HAP-1 (cell line): ENCODE measurements at regions not wholly inside any gene's neighbourhood (a gene's known extent, or its start where the extent isn't known, plus 50 kb on each side); places are given as distances from the start of the nearest gene placed in this dataset.
"Not testable (repeated sequence)": the region's sequence is repeated elsewhere in the genome, so short reads cannot be mapped to it uniquely, and the experiment has no call there.

ENCODE experiments used
- DNase-seq, 2 experiments: peaks; one replicate each; pipeline ENCODE4 v3.0.0-alpha.2; 2016 to 2020; ENCODE audit warnings: low spot score in 2 of 2
- H3K27me3 ChIP-seq: fragments of 250-450 bp; sonication (Bioruptor Pico); 2 replicates; pipeline ENCODE4 v1.5.1; 2020; ENCODE audit warnings: low read depth, mild to moderate bottlenecking, moderate library complexity
- H3K36me3 ChIP-seq: fragments of 250-450 bp; sonication (Bioruptor Pico); replicated peaks from 2 replicates; pipeline ENCODE4 v1.5.1; 2020; ENCODE audit warnings: mild to moderate bottlenecking
- H3K4me1 ChIP-seq: fragments of 250-450 bp; sonication (Bioruptor Pico); 2 replicates; pipeline ENCODE4 v1.5.1; 2020; ENCODE audit warnings: mild to moderate bottlenecking
- H3K4me3 ChIP-seq: fragments of 250-450 bp; sonication (Bioruptor Pico); 2 replicates; pipeline ENCODE4 v1.5.1; 2020; ENCODE audit warnings: mild to moderate bottlenecking, moderate library complexity
- H3K9me3 ChIP-seq: fragments of 250-450 bp; sonication (Bioruptor Pico); 2 replicates; pipeline ENCODE4 v1.5.1; 2020; ENCODE audit warnings: mild to moderate bottlenecking, moderate library complexity
- in situ Hi-C: fragments of 300-500 bp; cut with MboI; formaldehyde crosslinking; loops from 3 replicates; pipeline ENCODE4 v1.14.3; 2020; ENCODE audit warnings: low sequenced_read_pairs, inconsistent platforms, mixed read lengths

GRCh38 chr5:110005907-110006562 is 316.3 kb downstream of the MAN2A1 start:
- H3K4me3 ChIP-seq, H3K27me3 ChIP-seq, H3K9me3 ChIP-seq, H3K36me3 ChIP-seq, DNase-seq, in situ Hi-C loops, H3K4me1 ChIP-seq: not testable (repeated sequence)

- Histone ChIP-seq H3K36me3 (no peaks in the 10 kb centered on the region), H3K27me3 (no peaks in the 10 kb centered on the region), H3K4me3 (no peak overlapping the region), H3K9me3 (no peaks in the 10 kb centered on the region), H3K4me1 (no peaks in the 10 kb centered on the region)
- in situ Hi-C loops, result no loop called here
- no peak for DNase-seq
These were observed 317.4 kb downstream of the MAN2A1 start for GRCh38 chr5:110007101-110007500.

DNA sequence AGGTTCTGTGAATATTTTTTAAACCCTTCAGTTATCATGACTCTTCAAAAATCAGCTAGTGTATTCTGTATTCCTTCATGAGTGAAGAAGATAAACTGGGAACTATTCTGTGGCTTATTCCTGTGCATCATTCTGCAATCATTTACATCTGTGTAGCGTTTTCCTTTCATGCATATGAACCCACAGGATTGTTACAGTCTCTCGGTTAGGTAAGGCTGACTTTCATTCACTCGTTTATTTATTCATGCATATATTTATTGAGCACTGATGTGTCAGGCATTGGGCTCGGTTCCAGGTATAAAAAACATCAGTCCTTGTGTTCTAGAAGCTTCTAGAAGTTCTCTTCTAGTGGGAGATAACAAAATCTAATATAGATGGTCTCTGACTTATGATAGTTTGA is 318.4 kb downstream of the MAN2A1 start:
- H3K4me1 ChIP-seq, result no peaks in the 10 kb centered on the region
- in situ Hi-C loops, result no loop called here
- no peaks in the 10 kb centered on the region for H3K27me3 ChIP-seq
- DNase-seq, result no peak
- H3K36me3 ChIP-seq, result no peaks in the 10 kb centered on the region
- no peaks in the 10 kb centered on the region for H3K9me3 ChIP-seq
- no peak overlapping the region for H3K4me3 ChIP-seq

DNA sequence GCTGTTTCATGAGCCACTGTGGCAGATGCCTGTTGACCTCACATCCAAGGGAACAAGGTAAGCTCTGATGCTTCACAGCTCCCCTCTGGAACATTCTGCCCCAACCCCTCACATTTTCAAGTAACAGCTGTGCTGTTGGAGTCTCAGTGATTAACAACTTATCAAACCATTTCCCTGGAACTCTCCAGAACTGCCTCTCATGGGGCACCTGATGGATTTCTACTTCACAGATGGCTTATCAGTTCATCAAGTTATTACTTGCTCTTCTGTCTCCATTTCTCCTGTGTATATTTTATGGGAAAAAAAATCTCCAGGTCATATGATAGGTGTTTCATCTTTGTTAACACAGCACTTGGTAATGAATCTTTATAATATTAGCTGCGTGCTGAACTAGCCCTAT is 322.4 kb downstream of the MAN2A1 start:
- Histone ChIP-seq H3K9me3 (no peaks in the 10 kb centered on the region), H3K36me3 (no peaks in the 10 kb centered on the region), H3K4me3 (no peak overlapping the region), H3K27me3 (no peaks in the 10 kb centered on the region), H3K4me1 (no peaks in the 10 kb centered on the region)
- in situ Hi-C loops, result no loop called here
- DNase-seq, result no peak

- DNase-seq, result no peak
- in situ Hi-C loops, result no loop called here
- Histone ChIP-seq H3K9me3 (no peaks in the 10 kb centered on the region), H3K36me3 (no peaks in the 10 kb centered on the region), H3K4me1 (no peaks in the 10 kb centered on the region), H3K27me3 (no peaks in the 10 kb centered on the region), H3K4me3 (no peak overlapping the region)
These were observed 323.3 kb downstream of the MAN2A1 start for GRCh38 chr5:110013017-110013416.

- H3K9me3 ChIP-seq, result no peaks in the 10 kb centered on the region
- 0 out of 2 replicates have a peak, but pooled peaks cover 3% of the 10 kb centered on the region for H3K27me3 ChIP-seq
- H3K4me1 ChIP-seq, result no peaks in the 10 kb centered on the region
- H3K4me3 ChIP-seq, result no peak overlapping the region
- in situ Hi-C loops, result no loop called here
- H3K36me3 ChIP-seq, result no peaks in the 10 kb centered on the region
- no peak for DNase-seq
These were observed 328.1 kb downstream of the MAN2A1 start for GRCh38 chr5:110017854-110018253.

DNA sequence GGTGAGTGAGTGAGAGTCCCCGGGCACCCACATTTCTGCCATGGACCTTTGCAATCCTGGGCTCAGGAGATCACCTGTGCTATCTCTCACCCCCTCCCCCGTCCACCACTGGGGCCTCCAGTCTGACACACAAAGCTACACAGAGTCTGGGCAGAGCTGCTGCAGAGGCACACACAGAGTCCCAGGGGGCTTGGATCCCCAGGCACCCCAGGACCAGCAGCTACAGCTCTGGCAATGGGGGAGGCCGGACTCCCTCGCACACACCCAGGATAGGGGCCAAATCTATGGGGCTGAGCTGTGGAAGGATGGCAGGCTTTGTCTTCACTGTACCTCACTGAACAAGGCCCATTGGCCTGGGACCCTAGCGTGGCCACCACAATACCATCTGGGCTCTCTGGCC is 328.8 kb downstream of the MAN2A1 start:
- no peaks in the 10 kb centered on the region for H3K9me3 ChIP-seq
- 0 out of 2 replicates have a peak, but pooled peaks cover 3% of the 10 kb centered on the region for H3K27me3 ChIP-seq
- in situ Hi-C loops, result no loop called here
- H3K36me3 ChIP-seq, result no peaks in the 10 kb centered on the region
- DNase-seq, result no peak
- H3K4me1 ChIP-seq, result no peaks in the 10 kb centered on the region
- H3K4me3 ChIP-seq, result no peak overlapping the region

- Histone ChIP-seq H3K4me1 (no peaks in the 10 kb centered on the region), H3K9me3 (no peaks in the 10 kb centered on the region), H3K27me3 (0 out of 2 replicates have a peak, but pooled peaks cover 3% of the 10 kb centered on the region), H3K4me3 (no peak overlapping the region), H3K36me3 (no peaks in the 10 kb centered on the region)
- in situ Hi-C loops, result no loop called here
- no peak for DNase-seq
These were observed 329.4 kb downstream of the MAN2A1 start for GRCh38 chr5:110019119-110019518.

DNA sequence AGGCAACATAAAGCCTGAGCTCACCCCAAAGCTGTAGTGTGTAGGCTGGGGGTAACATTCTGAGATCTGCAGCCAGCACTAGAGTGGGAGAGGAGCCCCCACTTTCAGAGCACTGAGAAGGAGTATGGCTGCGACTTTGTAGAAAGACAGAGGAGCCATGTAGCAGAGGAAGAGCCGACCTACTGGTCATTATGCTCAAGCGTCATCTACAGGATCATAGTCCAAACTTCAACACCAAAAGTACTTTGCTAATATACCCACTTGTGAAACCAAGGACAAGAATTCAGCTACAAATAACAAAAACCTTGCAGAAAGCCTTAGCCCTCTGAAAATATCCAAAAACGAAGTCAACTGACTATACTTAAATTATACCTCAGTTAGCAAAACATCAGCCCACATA is 330.1 kb downstream of the MAN2A1 start:
- DNase-seq, result no peak
- H3K27me3 ChIP-seq, result 0 out of 2 replicates have a peak, but pooled peaks cover 3% of the 10 kb centered on the region
- no peaks in the 10 kb centered on the region for H3K36me3 ChIP-seq
- no peak overlapping the region for H3K4me3 ChIP-seq
- in situ Hi-C loops, result no loop called here
- H3K4me1 ChIP-seq, result no peaks in the 10 kb centered on the region
- H3K9me3 ChIP-seq, result no peaks in the 10 kb centered on the region

DNA sequence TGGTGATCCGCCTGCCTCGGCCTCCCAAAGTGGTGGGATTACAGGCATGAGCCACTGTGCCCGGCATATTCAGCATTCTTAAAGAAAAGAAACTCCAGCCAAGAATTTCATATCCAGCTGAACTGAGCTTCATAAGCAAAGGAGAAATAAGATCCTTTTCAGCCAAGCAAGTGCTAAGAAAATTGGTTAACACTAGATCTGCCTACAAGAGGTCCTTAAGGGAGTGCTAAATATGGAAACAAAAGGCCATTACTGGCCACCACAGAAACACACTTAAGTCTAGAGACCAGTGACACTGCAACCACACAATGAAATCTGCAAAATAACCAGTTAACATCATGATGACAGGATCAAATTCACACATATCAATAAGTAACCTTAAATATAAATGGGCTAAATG is 331.5 kb downstream of the MAN2A1 start:
- Histone ChIP-seq H3K4me3 (no peak overlapping the region), H3K4me1 (no peaks in the 10 kb centered on the region), H3K27me3 (0 out of 2 replicates have a peak, but pooled peaks cover 3% of the 10 kb centered on the region), H3K9me3 (no peaks in the 10 kb centered on the region), H3K36me3 (no peaks in the 10 kb centered on the region)
- DNase-seq, result no peak
- in situ Hi-C loops, result no loop called here

- no peaks in the 10 kb centered on the region for H3K4me1 ChIP-seq
- no peak overlapping the region for H3K4me3 ChIP-seq
- in situ Hi-C loops, result no loop called here
- H3K36me3 ChIP-seq, result no peaks in the 10 kb centered on the region
- DNase-seq, result no peak
- 0 out of 2 replicates have a peak, but pooled peaks cover 3% of the 10 kb centered on the region for H3K27me3 ChIP-seq
- no peaks in the 10 kb centered on the region for H3K9me3 ChIP-seq
These were observed 335.4 kb downstream of the MAN2A1 start for GRCh38 chr5:110025160-110025559.

GRCh38 chr5:110027527-110028322 is 338.0 kb downstream of the MAN2A1 start:
- H3K4me3 ChIP-seq, result no peak overlapping the region
- H3K4me1 ChIP-seq, result no peaks in the 10 kb centered on the region
- no peaks in the 10 kb centered on the region for H3K9me3 ChIP-seq
- DNase-seq, result no peak
- in situ Hi-C loops, result no loop called here
- no peaks in the 10 kb centered on the region for H3K36me3 ChIP-seq
- no peaks in the 10 kb centered on the region for H3K27me3 ChIP-seq

- H3K9me3 ChIP-seq, result no peaks in the 10 kb centered on the region
- no peaks in the 10 kb centered on the region; the same call in 1 of the 2 replicates for H3K27me3 ChIP-seq
- H3K4me3 ChIP-seq, result no peak overlapping the region
- no peaks in the 10 kb centered on the region for H3K36me3 ChIP-seq
- DNase-seq, result no peak
- H3K4me1 ChIP-seq, result no peaks in the 10 kb centered on the region
- in situ Hi-C loops, result no loop called here
These were observed 341.8 kb downstream of the MAN2A1 start for GRCh38 chr5:110031402-110032140.

GRCh38 chr5:110032376-110032775 is 342.6 kb downstream of the MAN2A1 start:
- H3K27me3 ChIP-seq, result no peaks in the 10 kb centered on the region; the same call in 1 of the 2 replicates
- no peak for DNase-seq
- in situ Hi-C loops, result no loop called here
- H3K36me3 ChIP-seq, result no peaks in the 10 kb centered on the region
- no peaks in the 10 kb centered on the region for H3K9me3 ChIP-seq
- no peaks in the 10 kb centered on the region for H3K4me1 ChIP-seq
- H3K4me3 ChIP-seq, result no peak overlapping the region
